ENCODE measurements at regions not wholly inside any gene's neighbourhood (a gene's known extent, or its start where the extent isn't known, plus 50 kb on each side); places are given as distances from the start of the nearest gene placed in this dataset.

GRCh38 chr4:137213372-137214173 is 318.7 kb downstream of the PCDH18 start:
- TF ChIP-seq HOXA7 (CRISPR knock-in tag; IDR thresholded peaks at IDR 0.05) (no peak), HDAC2 (IDR thresholded peaks at IDR 0.05) (no peak), POLR2A (IDR thresholded peaks at IDR 0.05; ENCODE audit: low read length) (no peak), JUNB (IDR thresholded peaks at IDR 0.05) (no peak), MYC (IDR thresholded peaks at IDR 0.05; ENCODE audit: borderline replicate concordance, low read length) (no peak), RAD21 (conservative IDR thresholded peaks at IDR 0.05 in 1 of 2, IDR thresholded peaks at IDR 0.05 in 1 of 2) (no peak), KDM5A (IDR thresholded peaks at IDR 0.05) (no peak), BHLHE40 (IDR thresholded peaks at IDR 0.05; ENCODE audit: low read depth, low read length) (no peak), RFX5 (IDR thresholded peaks at IDR 0.05) (no peak), RNF2 (IDR thresholded peaks at IDR 0.05; ENCODE audit: borderline replicate concordance, low read depth) (no peak)
- TF ChIP-seq, protein P1, sequence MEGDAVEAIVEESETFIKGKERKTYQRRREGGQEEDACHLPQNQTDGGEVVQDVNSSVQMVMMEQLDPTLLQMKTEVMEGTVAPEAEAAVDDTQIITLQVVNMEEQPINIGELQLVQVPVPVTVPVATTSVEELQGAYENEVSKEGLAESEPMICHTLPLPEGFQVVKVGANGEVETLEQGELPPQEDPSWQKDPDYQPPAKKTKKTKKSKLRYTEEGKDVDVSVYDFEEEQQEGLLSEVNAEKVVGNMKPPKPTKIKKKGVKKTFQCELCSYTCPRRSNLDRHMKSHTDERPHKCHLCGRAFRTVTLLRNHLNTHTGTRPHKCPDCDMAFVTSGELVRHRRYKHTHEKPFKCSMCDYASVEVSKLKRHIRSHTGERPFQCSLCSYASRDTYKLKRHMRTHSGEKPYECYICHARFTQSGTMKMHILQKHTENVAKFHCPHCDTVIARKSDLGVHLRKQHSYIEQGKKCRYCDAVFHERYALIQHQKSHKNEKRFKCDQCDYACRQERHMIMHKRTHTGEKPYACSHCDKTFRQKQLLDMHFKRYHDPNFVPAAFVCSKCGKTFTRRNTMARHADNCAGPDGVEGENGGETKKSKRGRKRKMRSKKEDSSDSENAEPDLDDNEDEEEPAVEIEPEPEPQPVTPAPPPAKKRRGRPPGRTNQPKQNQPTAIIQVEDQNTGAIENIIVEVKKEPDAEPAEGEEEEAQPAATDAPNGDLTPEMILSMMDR (IDR thresholded peaks at IDR 0.05): no peak
- TF ChIP-seq, protein P2, sequence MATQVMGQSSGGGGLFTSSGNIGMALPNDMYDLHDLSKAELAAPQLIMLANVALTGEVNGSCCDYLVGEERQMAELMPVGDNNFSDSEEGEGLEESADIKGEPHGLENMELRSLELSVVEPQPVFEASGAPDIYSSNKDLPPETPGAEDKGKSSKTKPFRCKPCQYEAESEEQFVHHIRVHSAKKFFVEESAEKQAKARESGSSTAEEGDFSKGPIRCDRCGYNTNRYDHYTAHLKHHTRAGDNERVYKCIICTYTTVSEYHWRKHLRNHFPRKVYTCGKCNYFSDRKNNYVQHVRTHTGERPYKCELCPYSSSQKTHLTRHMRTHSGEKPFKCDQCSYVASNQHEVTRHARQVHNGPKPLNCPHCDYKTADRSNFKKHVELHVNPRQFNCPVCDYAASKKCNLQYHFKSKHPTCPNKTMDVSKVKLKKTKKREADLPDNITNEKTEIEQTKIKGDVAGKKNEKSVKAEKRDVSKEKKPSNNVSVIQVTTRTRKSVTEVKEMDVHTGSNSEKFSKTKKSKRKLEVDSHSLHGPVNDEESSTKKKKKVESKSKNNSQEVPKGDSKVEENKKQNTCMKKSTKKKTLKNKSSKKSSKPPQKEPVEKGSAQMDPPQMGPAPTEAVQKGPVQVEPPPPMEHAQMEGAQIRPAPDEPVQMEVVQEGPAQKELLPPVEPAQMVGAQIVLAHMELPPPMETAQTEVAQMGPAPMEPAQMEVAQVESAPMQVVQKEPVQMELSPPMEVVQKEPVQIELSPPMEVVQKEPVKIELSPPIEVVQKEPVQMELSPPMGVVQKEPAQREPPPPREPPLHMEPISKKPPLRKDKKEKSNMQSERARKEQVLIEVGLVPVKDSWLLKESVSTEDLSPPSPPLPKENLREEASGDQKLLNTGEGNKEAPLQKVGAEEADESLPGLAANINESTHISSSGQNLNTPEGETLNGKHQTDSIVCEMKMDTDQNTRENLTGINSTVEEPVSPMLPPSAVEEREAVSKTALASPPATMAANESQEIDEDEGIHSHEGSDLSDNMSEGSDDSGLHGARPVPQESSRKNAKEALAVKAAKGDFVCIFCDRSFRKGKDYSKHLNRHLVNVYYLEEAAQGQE (IDR thresholded peaks at IDR 0.05): no peak
- TF ChIP-seq, protein P3, sequence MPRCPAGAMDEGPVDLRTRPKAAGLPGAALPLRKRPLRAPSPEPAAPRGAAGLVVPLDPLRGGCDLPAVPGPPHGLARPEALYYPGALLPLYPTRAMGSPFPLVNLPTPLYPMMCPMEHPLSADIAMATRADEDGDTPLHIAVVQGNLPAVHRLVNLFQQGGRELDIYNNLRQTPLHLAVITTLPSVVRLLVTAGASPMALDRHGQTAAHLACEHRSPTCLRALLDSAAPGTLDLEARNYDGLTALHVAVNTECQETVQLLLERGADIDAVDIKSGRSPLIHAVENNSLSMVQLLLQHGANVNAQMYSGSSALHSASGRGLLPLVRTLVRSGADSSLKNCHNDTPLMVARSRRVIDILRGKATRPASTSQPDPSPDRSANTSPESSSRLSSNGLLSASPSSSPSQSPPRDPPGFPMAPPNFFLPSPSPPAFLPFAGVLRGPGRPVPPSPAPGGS (IDR thresholded peaks at IDR 0.05): no peak
- TF ChIP-seq, protein P4, sequence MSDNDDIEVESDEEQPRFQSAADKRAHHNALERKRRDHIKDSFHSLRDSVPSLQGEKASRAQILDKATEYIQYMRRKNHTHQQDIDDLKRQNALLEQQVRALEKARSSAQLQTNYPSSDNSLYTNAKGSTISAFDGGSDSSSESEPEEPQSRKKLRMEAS (IDR thresholded peaks at IDR 0.05): no peak

All from A549 (cell line).